ENCODE measurements at regions not wholly inside any gene's neighbourhood (a gene's known extent, or its start where the extent isn't known, plus 50 kb on each side); places are given as distances from the start of the nearest gene placed in this dataset.

DNA sequence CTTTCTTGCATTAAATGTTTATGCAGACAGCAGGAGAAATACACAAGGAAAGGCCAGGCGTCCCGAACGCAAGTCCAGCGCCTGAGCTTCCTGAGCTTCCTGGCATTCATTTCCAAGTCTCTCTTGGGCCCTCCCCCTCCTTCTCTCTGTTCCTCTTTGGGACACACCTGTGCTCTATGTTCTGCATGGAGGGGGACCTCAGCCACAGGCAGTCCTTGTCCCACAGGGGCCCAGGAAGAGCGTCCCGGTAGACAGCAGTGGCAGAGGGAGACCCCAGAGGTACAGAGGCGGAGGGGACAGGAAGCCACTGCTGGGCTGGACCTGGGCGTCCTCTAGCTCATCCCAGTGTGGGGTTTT, 221.3 kb downstream of the C9orf50 start:
- TF ChIP-seq, protein P1, sequence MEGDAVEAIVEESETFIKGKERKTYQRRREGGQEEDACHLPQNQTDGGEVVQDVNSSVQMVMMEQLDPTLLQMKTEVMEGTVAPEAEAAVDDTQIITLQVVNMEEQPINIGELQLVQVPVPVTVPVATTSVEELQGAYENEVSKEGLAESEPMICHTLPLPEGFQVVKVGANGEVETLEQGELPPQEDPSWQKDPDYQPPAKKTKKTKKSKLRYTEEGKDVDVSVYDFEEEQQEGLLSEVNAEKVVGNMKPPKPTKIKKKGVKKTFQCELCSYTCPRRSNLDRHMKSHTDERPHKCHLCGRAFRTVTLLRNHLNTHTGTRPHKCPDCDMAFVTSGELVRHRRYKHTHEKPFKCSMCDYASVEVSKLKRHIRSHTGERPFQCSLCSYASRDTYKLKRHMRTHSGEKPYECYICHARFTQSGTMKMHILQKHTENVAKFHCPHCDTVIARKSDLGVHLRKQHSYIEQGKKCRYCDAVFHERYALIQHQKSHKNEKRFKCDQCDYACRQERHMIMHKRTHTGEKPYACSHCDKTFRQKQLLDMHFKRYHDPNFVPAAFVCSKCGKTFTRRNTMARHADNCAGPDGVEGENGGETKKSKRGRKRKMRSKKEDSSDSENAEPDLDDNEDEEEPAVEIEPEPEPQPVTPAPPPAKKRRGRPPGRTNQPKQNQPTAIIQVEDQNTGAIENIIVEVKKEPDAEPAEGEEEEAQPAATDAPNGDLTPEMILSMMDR (IDR thresholded peaks at IDR 0.05): no peak
- TF ChIP-seq POLR2A (IDR thresholded peaks at IDR 0.05): no peak

Data from body of pancreas (tissue), 4 donors.